Breast epithelium (tissue), 4 donors: ENCODE measurements at regions not wholly inside any gene's neighbourhood (a gene's known extent, or its start where the extent isn't known, plus 50 kb on each side); places are given as distances from the start of the nearest gene placed in this dataset.

Source experiments
- DNase-seq, 2 donors: peaks; one replicate each; pipeline ENCODE4 v3.0.0-alpha.2; 2019; ENCODE audit warnings: low spot score in 2 of 2
- H3K27ac ChIP-seq, 2 donors: fragments of 200-600 bp; sonication (generic) in 1 of 2; one replicate each; pipeline ENCODE4 v1.5.1; 2016 to 2019; ENCODE audit warnings: mild to moderate bottlenecking in 1 of 2
- H3K27me3 ChIP-seq, 2 donors: fragments of 200-600 bp; sonication (generic) in 1 of 2; one replicate each; pipeline versions ENCODE4 v1.5.1 to v1.6.0; 2017 to 2019; ENCODE audit warnings: control low read depth in 1 of 2, mild to moderate bottlenecking in 1 of 2
- H3K36me3 ChIP-seq: fragments of 200-600 bp; one replicate; pipeline ENCODE4 v1.5.1; 2019
- H3K4me1 ChIP-seq, 2 donors: fragments of 200-600 bp; sonication (generic); one replicate each; pipeline ENCODE4 v1.5.1; 2016 to 2019; ENCODE audit warnings: control low read depth in 1 of 2
- H3K4me3 ChIP-seq, 3 donors: fragments of 200-600 bp; sonication (generic); 1 replicate in 2 of 3; 2 replicates in 1 of 3; pipeline ENCODE4 v1.5.1; 2016 to 2019; ENCODE audit warnings: mild to moderate bottlenecking in 3 of 3, moderate library complexity in 2 of 3
- H3K9me3 ChIP-seq, 2 donors: fragments of 200-600 bp; sonication (generic) in 1 of 2; one replicate each; pipeline ENCODE4 v1.5.1; 2016 to 2019; ENCODE audit warnings: control low read depth in 1 of 2
- POLR2A ChIP-seq: fragments of 450-650 bp; IDR thresholded peaks from one replicate; pipeline ENCODE4 v1.6.1; 2016; ENCODE audit warnings: antibody characterized with exemption, mild to moderate bottlenecking, moderate library complexity
- POLR2AphosphoS5 ChIP-seq, 3 donors: sonication (generic); formaldehyde crosslinking; IDR thresholded peaks; one replicate each; pipeline ENCODE4 v1.6.1; 2017; ENCODE audit warnings: antibody characterized with exemption in 3 of 3
- intact Hi-C: fragments of 100-400 bp; cut with DNase I; formaldehyde crosslinking; loops from one replicate; pipeline ENCODE4 v1.15.1; 2023; ENCODE audit warnings: low total_unique reads
- TF ChIP-seq, protein P1 (sequence below), 3 donors: fragments of 450-650 bp; IDR thresholded peaks; one replicate each; pipeline ENCODE4 v1.5.1; 2016 to 2017; ENCODE audit warnings: antibody characterized with exemption in 3 of 3, mild to moderate bottlenecking in 3 of 3, moderate library complexity in 3 of 3

DNA sequence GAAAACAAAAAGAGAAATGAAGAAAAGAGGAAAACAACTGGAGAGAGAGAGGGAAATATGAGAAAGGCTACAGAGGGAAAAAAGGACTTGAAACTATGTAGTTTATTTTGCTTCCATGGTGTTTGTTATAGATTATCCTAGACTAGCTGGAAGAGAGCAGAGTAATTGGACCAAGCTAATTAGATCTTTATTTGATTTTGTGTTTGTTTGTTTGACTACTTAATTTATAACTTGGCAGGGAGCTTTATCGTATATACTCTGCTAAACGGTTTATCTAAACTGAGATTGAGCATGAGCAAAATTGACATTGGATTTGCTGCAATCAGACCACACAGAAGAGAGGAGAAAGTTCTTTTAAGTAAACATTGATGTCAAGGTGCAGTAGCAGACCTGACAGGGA, 443.8 kb upstream of the USP24 start:
- intact Hi-C loops = no loop called here
- no peaks in the 10 kb centered on the region for H3K9me3 ChIP-seq
- no peak for DNase-seq
- H3K4me3 ChIP-seq = no peak overlapping the region
- H3K4me1 ChIP-seq = no peaks in the 10 kb centered on the region
- peak overlapping the region in 1 of 2 donors; percentile 55 for H3K27ac ChIP-seq
- H3K27me3 ChIP-seq = no peaks in the 10 kb centered on the region
- no peaks in the 10 kb centered on the region for H3K36me3 ChIP-seq
- TF ChIP-seq POLR2A (no peak), POLR2AphosphoS5 (IDR thresholded peaks at IDR 0.05) (no peak)
- TF ChIP-seq, protein P1, sequence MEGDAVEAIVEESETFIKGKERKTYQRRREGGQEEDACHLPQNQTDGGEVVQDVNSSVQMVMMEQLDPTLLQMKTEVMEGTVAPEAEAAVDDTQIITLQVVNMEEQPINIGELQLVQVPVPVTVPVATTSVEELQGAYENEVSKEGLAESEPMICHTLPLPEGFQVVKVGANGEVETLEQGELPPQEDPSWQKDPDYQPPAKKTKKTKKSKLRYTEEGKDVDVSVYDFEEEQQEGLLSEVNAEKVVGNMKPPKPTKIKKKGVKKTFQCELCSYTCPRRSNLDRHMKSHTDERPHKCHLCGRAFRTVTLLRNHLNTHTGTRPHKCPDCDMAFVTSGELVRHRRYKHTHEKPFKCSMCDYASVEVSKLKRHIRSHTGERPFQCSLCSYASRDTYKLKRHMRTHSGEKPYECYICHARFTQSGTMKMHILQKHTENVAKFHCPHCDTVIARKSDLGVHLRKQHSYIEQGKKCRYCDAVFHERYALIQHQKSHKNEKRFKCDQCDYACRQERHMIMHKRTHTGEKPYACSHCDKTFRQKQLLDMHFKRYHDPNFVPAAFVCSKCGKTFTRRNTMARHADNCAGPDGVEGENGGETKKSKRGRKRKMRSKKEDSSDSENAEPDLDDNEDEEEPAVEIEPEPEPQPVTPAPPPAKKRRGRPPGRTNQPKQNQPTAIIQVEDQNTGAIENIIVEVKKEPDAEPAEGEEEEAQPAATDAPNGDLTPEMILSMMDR (IDR thresholded peaks at IDR 0.05) = no peak

DNA sequence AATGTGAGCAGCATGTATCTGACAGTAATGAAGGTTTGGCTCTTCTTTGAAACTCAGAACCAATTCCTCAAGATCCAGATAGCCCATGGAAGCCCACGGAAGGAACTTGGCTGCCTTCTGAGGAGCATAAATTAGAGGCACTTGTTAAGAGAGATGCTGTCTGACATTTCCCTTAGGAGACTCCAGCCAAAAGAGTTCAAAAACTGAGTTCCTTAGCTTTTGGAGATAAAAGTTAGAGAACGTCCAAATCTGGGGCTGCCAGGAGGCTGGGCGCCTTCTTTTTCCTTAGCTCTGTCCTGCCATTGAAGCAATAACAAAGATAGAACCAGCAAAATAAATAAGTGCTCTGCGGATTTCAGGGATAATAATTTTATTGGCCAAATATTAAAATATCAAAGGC, 439.6 kb upstream of the USP24 start:
- Histone ChIP-seq H3K27ac (no peak overlapping the region), H3K9me3 (no peaks in the 10 kb centered on the region), H3K27me3 (no peaks in the 10 kb centered on the region), H3K36me3 (no peaks in the 10 kb centered on the region), H3K4me1 (no peaks in the 10 kb centered on the region), H3K4me3 (no peak overlapping the region)
- intact Hi-C loops = no loop called here
- no peak for DNase-seq
- peak in 1 of 3 donors; percentile 34 for TF ChIP-seq POLR2AphosphoS5 (IDR thresholded peaks at IDR 0.05)
- no peak for TF ChIP-seq POLR2A

DNA sequence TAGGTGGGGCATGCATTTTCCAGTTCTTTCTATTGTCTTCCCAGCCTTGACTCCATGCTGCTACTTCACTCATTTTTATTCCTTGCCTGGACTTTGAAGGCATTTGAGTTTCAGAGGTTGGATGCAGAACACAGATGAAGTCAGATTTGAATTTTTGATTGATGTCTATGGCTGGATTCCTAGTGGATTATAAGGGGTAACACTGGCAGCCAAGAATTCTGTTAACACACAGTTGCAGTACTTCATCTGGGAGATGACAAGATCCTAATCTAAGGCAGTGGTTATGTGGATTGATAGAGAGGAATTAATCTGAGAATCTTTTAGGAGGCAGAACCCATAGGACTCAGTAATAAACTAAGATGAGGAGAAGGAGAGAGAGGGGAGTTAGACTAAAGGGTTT, 439.0 kb upstream of the USP24 start:
- TF ChIP-seq, protein P1 (IDR thresholded peaks at IDR 0.05) = no peak
- TF ChIP-seq POLR2AphosphoS5 (IDR thresholded peaks at IDR 0.05) = no peak
- intact Hi-C loops = no loop called here
- Histone ChIP-seq H3K4me3 (no peak overlapping the region), H3K27ac (no peak overlapping the region), H3K27me3 (no peaks in the 10 kb centered on the region), H3K9me3 (no peaks in the 10 kb centered on the region), H3K36me3 (no peaks in the 10 kb centered on the region), H3K4me1 (no peaks in the 10 kb centered on the region)
- no peak for DNase-seq

DNA sequence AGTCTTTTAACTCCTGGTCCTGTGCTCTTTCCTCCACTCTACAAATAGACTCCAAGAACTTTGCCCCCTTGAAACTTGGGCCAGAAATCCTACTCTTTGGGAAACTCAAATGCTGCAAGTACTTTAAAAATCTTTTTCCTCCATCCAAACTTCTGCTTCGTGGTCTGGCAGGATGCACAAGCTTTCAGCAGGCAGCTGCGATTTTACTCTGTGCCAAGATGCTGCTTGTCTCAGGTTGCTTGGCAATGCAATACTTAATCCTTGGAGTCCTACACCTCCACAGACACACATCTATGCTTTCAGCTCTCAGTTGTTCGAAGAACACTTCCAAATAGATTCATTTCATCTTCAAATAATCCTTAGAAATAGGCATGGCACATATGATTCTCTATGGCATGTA, 435.3 kb upstream of the USP24 start:
- intact Hi-C loops = no loop called here
- H3K27me3 ChIP-seq = no peaks in the 10 kb centered on the region
- peak overlapping the region; percentile 14 to 50 for H3K27ac ChIP-seq
- TF ChIP-seq, protein P1 (IDR thresholded peaks at IDR 0.05) = no peak
- TF ChIP-seq POLR2A (no peak), POLR2AphosphoS5 (IDR thresholded peaks at IDR 0.05) (no peak)
- no peaks in the 10 kb centered on the region for H3K4me1 ChIP-seq
- no peak overlapping the region for H3K4me3 ChIP-seq
- no peak for DNase-seq
- H3K36me3 ChIP-seq = no peaks in the 10 kb centered on the region
- H3K9me3 ChIP-seq = no peaks in the 10 kb centered on the region

DNA sequence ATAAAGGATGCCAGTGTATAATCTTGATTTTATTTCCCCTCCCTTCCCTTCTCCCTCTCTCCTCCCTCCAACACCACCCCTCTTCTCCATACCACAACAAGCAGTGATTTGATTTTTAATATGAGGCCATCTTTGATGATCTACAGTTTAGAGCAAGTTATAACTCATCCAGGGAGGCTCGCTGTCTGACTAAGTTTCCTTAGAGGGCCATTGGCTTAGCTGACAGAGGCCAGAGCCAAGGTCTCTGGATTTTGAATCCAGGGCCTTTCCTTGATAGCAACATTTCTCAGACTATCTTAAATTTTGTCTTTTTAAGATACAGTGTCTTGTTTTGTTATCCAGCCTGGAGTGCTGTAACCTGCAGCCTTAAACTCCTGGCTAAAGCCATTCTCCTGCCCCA, 431.0 kb upstream of the USP24 start:
- DNase-seq = no peak
- Histone ChIP-seq H3K4me3 (no peak overlapping the region), H3K27me3 (no peaks in the 10 kb centered on the region), H3K9me3 (no peaks in the 10 kb centered on the region), H3K36me3 (no peaks in the 10 kb centered on the region), H3K4me1 (no peaks in the 10 kb centered on the region), H3K27ac (peak overlapping the region in 1 of 2 donors; percentile 25)
- TF ChIP-seq, protein P1 (IDR thresholded peaks at IDR 0.05) = no peak
- TF ChIP-seq POLR2A (no peak), POLR2AphosphoS5 (IDR thresholded peaks at IDR 0.05) (no peak)
- intact Hi-C loops = no loop called here

DNA sequence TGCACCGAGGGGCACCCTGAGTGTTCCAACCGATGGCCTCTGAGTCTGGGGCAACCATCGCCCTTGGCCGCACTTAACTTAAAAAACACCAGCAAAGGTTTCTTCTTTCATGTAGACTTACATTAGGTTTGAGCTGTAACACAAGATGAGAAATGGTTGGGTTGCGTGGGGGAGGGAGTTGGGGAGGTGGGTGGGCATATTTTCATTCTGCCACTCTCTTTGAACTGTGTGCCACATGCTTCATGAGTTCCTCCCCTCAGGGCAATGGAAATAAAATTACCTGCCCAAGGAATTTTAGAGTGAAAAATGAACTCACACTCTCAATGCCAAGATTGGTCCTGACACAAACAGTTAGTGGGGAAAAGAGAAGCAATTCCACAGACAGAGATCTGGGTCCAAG, 430.1 kb upstream of the USP24 start:
- no peaks in the 10 kb centered on the region for H3K36me3 ChIP-seq
- TF ChIP-seq POLR2AphosphoS5 (IDR thresholded peaks at IDR 0.05) = no peak
- TF ChIP-seq POLR2A = no peak
- TF ChIP-seq, protein P1 (IDR thresholded peaks at IDR 0.05) = no peak
- H3K27ac ChIP-seq = peak overlapping the region; percentile 25 to 31
- no peaks in the 10 kb centered on the region for H3K4me1 ChIP-seq
- H3K4me3 ChIP-seq = no peak overlapping the region
- intact Hi-C loops = no loop called here
- no peak for DNase-seq
- H3K27me3 ChIP-seq = no peaks in the 10 kb centered on the region
- H3K9me3 ChIP-seq = no peaks in the 10 kb centered on the region
